IMR-90 (cell line): ENCODE measurements at regions not wholly inside any gene's neighbourhood (a gene's known extent, or its start where the extent isn't known, plus 50 kb on each side); places are given as distances from the start of the nearest gene placed in this dataset.

Experiments used
- ATAC-seq: fragments of 200-7000 bp; cut with Tn5 transposase; 2 replicates; pipeline ENCODE4 v1.9.1; 2020; ENCODE audit warnings: low read depth, mild to moderate bottlenecking, moderate library complexity
- BruUV-seq: library from RNA; stranded (reverse); fragments of 400-500 nt; replicated peaks from 2 replicates; lab custom pipeline; 2021; lab: Mats Ljungman, UMichigan
- CTCF ChIA-PET: fragments of 300-600 bp; formaldehyde crosslinking; extraction: SDS; loops from one replicate; lab custom pipeline; 2021; ENCODE audit warnings: antibody characterized with exemption; lab: Yijun Ruan, JAX
- POLR2A ChIA-PET: fragments of 300-600 bp; sonication (Branson Sonifier 250); formaldehyde crosslinking; loops from one replicate; lab custom pipeline; 2022; ENCODE audit warnings: antibody characterized with exemption; ENCODE audit not compliant: unreplicated experiment; lab: Charles Lee
- DNase-seq: peaks from one replicate; pipeline ENCODE4 v3.0.0; 2013
- H2AFZ ChIP-seq: replicated peaks from 2 replicates; pipeline ENCODE3; 2013; ENCODE audit warnings: low read length, mild to moderate bottlenecking; ENCODE audit not compliant: poor library complexity
- H2AK5ac ChIP-seq: 2 replicates; pipeline ENCODE4 v1.6.1; 2013; ENCODE audit warnings: low read depth, low read length, inconsistent platforms
- H2AK9ac ChIP-seq: replicated peaks from 2 replicates; pipeline ENCODE3; 2013; ENCODE audit warnings: mild to moderate bottlenecking, low read depth, low read length, moderate library complexity; ENCODE audit not compliant: poor library complexity
- H2BK120ac ChIP-seq: 2 replicates; pipeline ENCODE4 v1.6.1; 2013; ENCODE audit warnings: low read depth, low read length, inconsistent platforms
- H2BK15ac ChIP-seq: 3 replicates; pipeline ENCODE4 v1.6.1; 2013; ENCODE audit warnings: low read depth, low read length, inconsistent platforms
- H2BK20ac ChIP-seq: 2 replicates; pipeline ENCODE4 v1.6.1; 2013; ENCODE audit warnings: low read depth, mild to moderate bottlenecking, inconsistent platforms, low read length, moderate library complexity
- H2BK5ac ChIP-seq: 2 replicates; pipeline ENCODE4 v1.6.1; 2013; ENCODE audit warnings: mild to moderate bottlenecking, low read depth, low read length, inconsistent platforms; ENCODE audit not compliant: poor library complexity, severe bottlenecking
- H3K14ac ChIP-seq: replicated peaks from 2 replicates; pipeline ENCODE4 v1.6.1; 2013; ENCODE audit warnings: low read depth, low read length, inconsistent platforms
- H3K18ac ChIP-seq: 2 replicates; pipeline ENCODE4 v1.6.1; 2013; ENCODE audit warnings: low read depth, low read length, control low read depth
- H3K23ac ChIP-seq: 2 replicates; pipeline ENCODE4 v1.6.1; 2013; ENCODE audit warnings: low read depth, low read length, inconsistent platforms
- H3K27ac ChIP-seq: 2 replicates; pipeline ENCODE4 v1.5.1; 2013; ENCODE audit warnings: mild to moderate bottlenecking, control low read depth, low read length; ENCODE audit not compliant: insufficient read depth
- H3K27me3 ChIP-seq: 2 replicates; pipeline ENCODE4 v1.6.1; 2013; ENCODE audit warnings: low read length; ENCODE audit not compliant: control insufficient read depth, insufficient read depth
- H3K36me3 ChIP-seq: 2 replicates; pipeline ENCODE4 v1.6.1; 2013; ENCODE audit warnings: low read length, mixed read lengths; ENCODE audit not compliant: control insufficient read depth, insufficient read depth
- H3K4ac ChIP-seq: 2 replicates; pipeline ENCODE4 v1.6.1; 2013; ENCODE audit warnings: low read depth, low read length, inconsistent platforms
- H3K4me1 ChIP-seq: 2 replicates; pipeline ENCODE4 v1.6.1; 2013; ENCODE audit warnings: low read length, mixed read lengths; ENCODE audit not compliant: control insufficient read depth, insufficient read depth
- H3K4me2 ChIP-seq: 2 replicates; pipeline ENCODE4 v1.6.1; 2013; ENCODE audit warnings: low read depth, mild to moderate bottlenecking, control low read depth, low read length, moderate library complexity
- H3K4me3 ChIP-seq: 2 replicates; pipeline ENCODE4 v1.5.1; 2013; ENCODE audit warnings: low read depth, mild to moderate bottlenecking, control low read depth, low read length, moderate library complexity; ENCODE audit not compliant: insufficient read depth
- H3K56ac ChIP-seq: 2 replicates; pipeline ENCODE4 v1.6.1; 2013; ENCODE audit warnings: low read length, inconsistent platforms; ENCODE audit not compliant: insufficient read depth; ENCODE audit errors: extremely low read depth
- H3K79me1 ChIP-seq, 2 experiments: 2 replicates each; pipeline ENCODE4 v1.6.1; 2013; ENCODE audit warnings: low read length in 2 of 2, inconsistent platforms in 1 of 2, low read depth in 1 of 2
- H3K9ac ChIP-seq: 2 replicates; pipeline ENCODE4 v1.6.1; 2013; ENCODE audit warnings: low read depth, low read length, control low read depth
- H3K9me1 ChIP-seq: 2 replicates; pipeline ENCODE4 v1.6.1; 2013; ENCODE audit warnings: low read length, inconsistent platforms; ENCODE audit not compliant: insufficient read depth
- H3K9me3 ChIP-seq: 2 replicates; pipeline ENCODE4 v1.6.1; 2013; ENCODE audit warnings: low read length; ENCODE audit not compliant: control insufficient read depth, insufficient read depth
- H4K20me1 ChIP-seq: 2 replicates; pipeline ENCODE4 v1.6.1; 2013; ENCODE audit warnings: low read length, inconsistent platforms; ENCODE audit not compliant: insufficient read depth
- H4K5ac ChIP-seq: 2 replicates; pipeline ENCODE4 v1.6.1; 2013; ENCODE audit warnings: mild to moderate bottlenecking, low read depth, low read length, control low read depth
- H4K8ac ChIP-seq, 2 experiments: 2 replicates each; pipeline ENCODE4 v1.6.1; 2013; ENCODE audit warnings: low read depth in 2 of 2, low read length in 2 of 2, control low read depth in 1 of 2, inconsistent platforms in 1 of 2
- H4K91ac ChIP-seq: 2 replicates; pipeline ENCODE4 v1.6.1; 2013; ENCODE audit warnings: low read depth, low read length, inconsistent platforms; ENCODE audit not compliant: insufficient read depth
- BHLHE40 ChIP-seq: fragments of 150-350 bp; IDR thresholded peaks from 2 replicates; pipeline ENCODE4 v1.6.1; 2016; ENCODE audit warnings: mild to moderate bottlenecking, low read depth, low read length
- CEBPB ChIP-seq: IDR thresholded peaks from 2 replicates; pipeline ENCODE4 v1.6.1; 2012; ENCODE audit warnings: low read depth, low read length, improper control_type of control experiment
- CHD1 ChIP-seq: IDR thresholded peaks from 2 replicates; pipeline ENCODE4 v1.6.1; 2012; ENCODE audit warnings: low read depth, low read length, improper control_type of control experiment
- FOS ChIP-seq: fragments of 150-350 bp; IDR thresholded peaks from 2 replicates; pipeline ENCODE4 v1.6.1; 2016; ENCODE audit warnings: low read depth, low read length
- MAFK ChIP-seq: IDR thresholded peaks from 2 replicates; pipeline ENCODE4 v1.6.1; 2012; ENCODE audit warnings: low read depth, low read length, improper control_type of control experiment
- MAZ ChIP-seq: IDR thresholded peaks from 2 replicates; pipeline ENCODE4 v1.6.1; 2012; ENCODE audit warnings: low read depth, mild to moderate bottlenecking, low read length, improper control_type of control experiment, moderate library complexity, borderline replicate concordance
- MXI1 ChIP-seq: IDR thresholded peaks from 2 replicates; pipeline ENCODE4 v1.6.1; 2012; ENCODE audit warnings: low read depth, mild to moderate bottlenecking, low read length, moderate library complexity, borderline replicate concordance
- NFE2L2 ChIP-seq: fragments of 150-350 bp; IDR thresholded peaks from 2 replicates; pipeline ENCODE4 v1.6.1; 2016; ENCODE audit warnings: low read depth, mild to moderate bottlenecking, low read length
- RAD21 ChIP-seq: IDR thresholded peaks from 2 replicates; pipeline ENCODE4 v1.6.1; 2012; ENCODE audit warnings: low read length, improper control_type of control experiment
- RCOR1 ChIP-seq: IDR thresholded peaks from 2 replicates; pipeline ENCODE4 v1.6.1; 2012; ENCODE audit warnings: mild to moderate bottlenecking, low read length, improper control_type of control experiment; ENCODE audit not compliant: insufficient replicate concordance
- SMC3 ChIP-seq: fragments of 150-350 bp; IDR thresholded peaks from 2 replicates; pipeline ENCODE4 v1.6.1; 2016; ENCODE audit warnings: low read depth, mild to moderate bottlenecking, antibody characterized with exemption, low read length, moderate library complexity
- WGBS, 2 experiments: methylation state at CpG; one replicate each; pipeline versions ENCODE4 v1.1.5 to v1.1.7; 2013; ENCODE audit warnings: missing lambda C conversion rate in 2 of 2; ENCODE audit not compliant: insufficient read length in 1 of 2; ENCODE audit errors: extremely low coverage in 2 of 2; 5-methylcytosine and 5-hydroxymethylcytosine counted together
- dilution Hi-C: fragments of 300-500 bp; cut with HindIII; formaldehyde crosslinking; loops from one replicate; pipeline ENCODE4 v1.14.3; 2018; ENCODE audit warnings: low sequenced_read_pairs; ENCODE audit not compliant: unreplicated experiment
- in situ Hi-C: fragments of 300-500 bp; cut with MboI; formaldehyde crosslinking; loops from 3 replicates; pipeline ENCODE4 v1.14.3; 2019; ENCODE audit warnings: low sequenced_read_pairs, inconsistent platforms, mixed read lengths
- intact Hi-C: fragments of 100-400 bp; cut with micrococcal nuclease; formaldehyde crosslinking; loops from 2 replicates; pipeline ENCODE4 v1.10.0; 2022
- TF ChIP-seq, protein P1 (sequence below): conservative IDR thresholded peaks from 2 replicates; pipeline ENCODE4 v1.5.1; 2012; ENCODE audit warnings: mild to moderate bottlenecking, low read depth, low read length, improper control_type of control experiment
- TF ChIP-seq, protein P2 (sequence below): fragments of 150-350 bp; IDR thresholded peaks from 2 replicates; pipeline ENCODE4 v1.6.1; 2016; ENCODE audit warnings: low read depth, mild to moderate bottlenecking, low read length, moderate library complexity, borderline replicate concordance

DNA sequence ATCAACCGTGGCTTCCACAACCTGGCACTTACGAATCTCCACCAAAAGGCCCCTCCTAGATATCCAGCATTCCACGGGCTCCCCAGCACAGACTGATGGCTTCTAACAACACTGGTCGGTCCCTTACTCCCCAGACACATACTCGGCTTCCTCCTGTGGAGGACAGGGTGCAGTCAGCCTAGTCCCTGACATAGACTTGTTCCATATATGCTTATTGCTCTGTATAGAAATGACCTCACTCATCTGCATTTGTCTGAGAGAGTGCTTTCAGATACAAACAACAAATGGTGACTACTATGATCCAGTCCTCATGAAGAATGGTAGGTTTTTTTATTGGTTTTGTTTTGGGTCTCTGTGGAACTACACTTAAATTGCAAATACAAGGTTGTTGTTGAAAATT is 72.4 kb downstream of the TMEM215 start:
- Histone ChIP-seq H2BK120ac (no peak overlapping the region), H4K5ac (no peak overlapping the region), H2BK5ac (no peak overlapping the region), H2AK9ac (no peak overlapping the region), H3K27me3 (no peaks in the 10 kb centered on the region), H3K4me3 (no peak overlapping the region), H2AK5ac (no peak overlapping the region), H3K4ac (no peak overlapping the region), H3K9me3 (no peaks in the 10 kb centered on the region), H2AFZ (no peak overlapping the region), H3K56ac (no peak overlapping the region), H3K36me3 (no peaks in the 10 kb centered on the region), H2BK15ac (no peak overlapping the region), H3K4me2 (no peak overlapping the region), H2BK20ac (no peak overlapping the region), H3K27ac (no peak overlapping the region), H3K79me1 (no peaks in the 10 kb centered on the region), H3K4me1 (no peaks in the 10 kb centered on the region), H4K20me1 (no peaks in the 10 kb centered on the region), H3K14ac (no peak overlapping the region), H4K8ac (no peak overlapping the region), H3K9me1 (no peaks in the 10 kb centered on the region), H3K23ac (no peak overlapping the region), H3K18ac (no peak overlapping the region), H4K91ac (no peak overlapping the region), H3K9ac (no peak overlapping the region)
- in situ Hi-C loops (no loop called here), intact Hi-C loops (no loop called here), dilution Hi-C loops (no loop called here)
- ATAC-seq (no peak), DNase-seq (no peak)
- ChIA-PET CTCF (no interaction called here), POLR2A (no interaction called here)
- TF ChIP-seq, protein P1, sequence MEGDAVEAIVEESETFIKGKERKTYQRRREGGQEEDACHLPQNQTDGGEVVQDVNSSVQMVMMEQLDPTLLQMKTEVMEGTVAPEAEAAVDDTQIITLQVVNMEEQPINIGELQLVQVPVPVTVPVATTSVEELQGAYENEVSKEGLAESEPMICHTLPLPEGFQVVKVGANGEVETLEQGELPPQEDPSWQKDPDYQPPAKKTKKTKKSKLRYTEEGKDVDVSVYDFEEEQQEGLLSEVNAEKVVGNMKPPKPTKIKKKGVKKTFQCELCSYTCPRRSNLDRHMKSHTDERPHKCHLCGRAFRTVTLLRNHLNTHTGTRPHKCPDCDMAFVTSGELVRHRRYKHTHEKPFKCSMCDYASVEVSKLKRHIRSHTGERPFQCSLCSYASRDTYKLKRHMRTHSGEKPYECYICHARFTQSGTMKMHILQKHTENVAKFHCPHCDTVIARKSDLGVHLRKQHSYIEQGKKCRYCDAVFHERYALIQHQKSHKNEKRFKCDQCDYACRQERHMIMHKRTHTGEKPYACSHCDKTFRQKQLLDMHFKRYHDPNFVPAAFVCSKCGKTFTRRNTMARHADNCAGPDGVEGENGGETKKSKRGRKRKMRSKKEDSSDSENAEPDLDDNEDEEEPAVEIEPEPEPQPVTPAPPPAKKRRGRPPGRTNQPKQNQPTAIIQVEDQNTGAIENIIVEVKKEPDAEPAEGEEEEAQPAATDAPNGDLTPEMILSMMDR: no peak
- no peak for TF ChIP-seq MAFK
- no peak for TF ChIP-seq MAZ
- TF ChIP-seq CEBPB: no peak
- TF ChIP-seq, protein P2, sequence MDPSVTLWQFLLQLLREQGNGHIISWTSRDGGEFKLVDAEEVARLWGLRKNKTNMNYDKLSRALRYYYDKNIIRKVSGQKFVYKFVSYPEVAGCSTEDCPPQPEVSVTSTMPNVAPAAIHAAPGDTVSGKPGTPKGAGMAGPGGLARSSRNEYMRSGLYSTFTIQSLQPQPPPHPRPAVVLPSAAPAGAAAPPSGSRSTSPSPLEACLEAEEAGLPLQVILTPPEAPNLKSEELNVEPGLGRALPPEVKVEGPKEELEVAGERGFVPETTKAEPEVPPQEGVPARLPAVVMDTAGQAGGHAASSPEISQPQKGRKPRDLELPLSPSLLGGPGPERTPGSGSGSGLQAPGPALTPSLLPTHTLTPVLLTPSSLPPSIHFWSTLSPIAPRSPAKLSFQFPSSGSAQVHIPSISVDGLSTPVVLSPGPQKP: no peak
- no peak for TF ChIP-seq FOS
- no peak for TF ChIP-seq NFE2L2
- no peak for TF ChIP-seq BHLHE40
- TF ChIP-seq RAD21: no peak
- no peak for TF ChIP-seq SMC3
- TF ChIP-seq MXI1: no peak
- TF ChIP-seq RCOR1: no peak
- TF ChIP-seq CHD1: no peak
- 33% methylated on average over 1 of the region's 5 CpGs; no CpG with 5 or more reads in 1 of the 2 experiments for WGBS, 2 experiments
- no TSS peak for BruUV-seq
